ENCODE measurements at regions not wholly inside any gene's neighbourhood (a gene's known extent, or its start where the extent isn't known, plus 50 kb on each side); places are given as distances from the start of the nearest gene placed in this dataset.

- TF ChIP-seq, protein P1, sequence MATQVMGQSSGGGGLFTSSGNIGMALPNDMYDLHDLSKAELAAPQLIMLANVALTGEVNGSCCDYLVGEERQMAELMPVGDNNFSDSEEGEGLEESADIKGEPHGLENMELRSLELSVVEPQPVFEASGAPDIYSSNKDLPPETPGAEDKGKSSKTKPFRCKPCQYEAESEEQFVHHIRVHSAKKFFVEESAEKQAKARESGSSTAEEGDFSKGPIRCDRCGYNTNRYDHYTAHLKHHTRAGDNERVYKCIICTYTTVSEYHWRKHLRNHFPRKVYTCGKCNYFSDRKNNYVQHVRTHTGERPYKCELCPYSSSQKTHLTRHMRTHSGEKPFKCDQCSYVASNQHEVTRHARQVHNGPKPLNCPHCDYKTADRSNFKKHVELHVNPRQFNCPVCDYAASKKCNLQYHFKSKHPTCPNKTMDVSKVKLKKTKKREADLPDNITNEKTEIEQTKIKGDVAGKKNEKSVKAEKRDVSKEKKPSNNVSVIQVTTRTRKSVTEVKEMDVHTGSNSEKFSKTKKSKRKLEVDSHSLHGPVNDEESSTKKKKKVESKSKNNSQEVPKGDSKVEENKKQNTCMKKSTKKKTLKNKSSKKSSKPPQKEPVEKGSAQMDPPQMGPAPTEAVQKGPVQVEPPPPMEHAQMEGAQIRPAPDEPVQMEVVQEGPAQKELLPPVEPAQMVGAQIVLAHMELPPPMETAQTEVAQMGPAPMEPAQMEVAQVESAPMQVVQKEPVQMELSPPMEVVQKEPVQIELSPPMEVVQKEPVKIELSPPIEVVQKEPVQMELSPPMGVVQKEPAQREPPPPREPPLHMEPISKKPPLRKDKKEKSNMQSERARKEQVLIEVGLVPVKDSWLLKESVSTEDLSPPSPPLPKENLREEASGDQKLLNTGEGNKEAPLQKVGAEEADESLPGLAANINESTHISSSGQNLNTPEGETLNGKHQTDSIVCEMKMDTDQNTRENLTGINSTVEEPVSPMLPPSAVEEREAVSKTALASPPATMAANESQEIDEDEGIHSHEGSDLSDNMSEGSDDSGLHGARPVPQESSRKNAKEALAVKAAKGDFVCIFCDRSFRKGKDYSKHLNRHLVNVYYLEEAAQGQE (IDR thresholded peaks at IDR 0.05; ENCODE audit: low read depth, low read length) = no peak
- TF ChIP-seq CTCF (IDR thresholded peaks at IDR 0.05) (no peak), EP300 (IDR thresholded peaks at IDR 0.05; ENCODE audit: borderline replicate concordance in 1 of 2, low read depth in 1 of 2, low read length in 1 of 2) (no peak), POLR2AphosphoS5 (IDR thresholded peaks at IDR 0.05; ENCODE audit: low read depth, low read length) (no peak)
These were observed 231.4 kb upstream of the DDHD1 start for GRCh38 chr14:53384536-53384935.
